ENCODE measurements at regions not wholly inside any gene's neighbourhood (a gene's known extent, or its start where the extent isn't known, plus 50 kb on each side); places are given as distances from the start of the nearest gene placed in this dataset.

GRCh38 chr4:59597536-59598329 lies 1602.4 kb upstream of the ADGRL3 start:
- DNase-seq: no peak
- Histone ChIP-seq H3K36me3 (replicated peaks in 1 of 2) (no peaks in the 10 kb centered on the region), H3K9me3 (replicated peaks in 1 of 3) (no peaks in the 10 kb centered on the region), H3K27me3 (no peaks in the 10 kb centered on the region), H3K4me3 (no peak overlapping the region), H3K27ac (no peak overlapping the region), H3K4me1 (replicated peaks in 1 of 2) (no peaks in the 10 kb centered on the region)
- 56 to 68% (median 60%) methylated on average over 3 of the region's 3 CpGs for WGBS, 4 donors
- TF ChIP-seq POLR2A (IDR thresholded peaks at IDR 0.05) (no peak), CTCF (IDR thresholded peaks at IDR 0.05) (no peak)
- intact Hi-C loops (cut with DNase I): no loop called here

GRCh38 chr4:59598330-59598618 lies 1601.9 kb upstream of the ADGRL3 start:
- intact Hi-C loops (cut with DNase I): no loop called here
- H3K4me3 ChIP-seq: no peak overlapping the region
- H3K4me1 ChIP-seq (replicated peaks in 1 of 2): no peaks in the 10 kb centered on the region
- 50 to 68% (median 65%) methylated on average over 1 of the region's 1 CpG for WGBS, 4 donors
- H3K27me3 ChIP-seq: no peaks in the 10 kb centered on the region
- DNase-seq: no peak
- H3K27ac ChIP-seq: no peak overlapping the region
- H3K9me3 ChIP-seq (replicated peaks in 1 of 3): no peaks in the 10 kb centered on the region
- TF ChIP-seq POLR2A (IDR thresholded peaks at IDR 0.05) (no peak), CTCF (IDR thresholded peaks at IDR 0.05) (no peak)
- H3K36me3 ChIP-seq (replicated peaks in 1 of 2): no peaks in the 10 kb centered on the region

GRCh38 chr4:59608466-59608865 lies 1591.7 kb upstream of the ADGRL3 start:
- Histone ChIP-seq H3K4me1 (replicated peaks in 1 of 2) (no peaks in the 10 kb centered on the region), H3K27ac (no peak overlapping the region), H3K4me3 (no peak overlapping the region), H3K27me3 (no peaks in the 10 kb centered on the region), H3K9me3 (replicated peaks in 1 of 3) (no peaks in the 10 kb centered on the region), H3K36me3 (replicated peaks in 1 of 2) (no peaks in the 10 kb centered on the region)
- intact Hi-C loops (cut with DNase I): no loop called here
- 32 to 47% (median 47%) methylated on average over 1 of the region's 1 CpG for WGBS, 4 donors
- DNase-seq: no peak
- TF ChIP-seq POLR2A (IDR thresholded peaks at IDR 0.05) (no peak), CTCF (IDR thresholded peaks at IDR 0.05) (no peak)

- no peak overlapping the region for H3K27ac ChIP-seq
- TF ChIP-seq POLR2A (IDR thresholded peaks at IDR 0.05) (no peak), CTCF (IDR thresholded peaks at IDR 0.05) (no peak)
- WGBS, 4 donors: 74 to 78% (median 76%) methylated on average over 1 of the region's 1 CpG
Measured at GRCh38 chr4:59612235-59612634, 1587.9 kb upstream of the ADGRL3 start.

More at GRCh38 chr4:59612235-59612634, 1587.9 kb upstream of the ADGRL3 start:
- Histone ChIP-seq H3K27me3 (no peaks in the 10 kb centered on the region), H3K36me3 (replicated peaks in 1 of 2) (no peaks in the 10 kb centered on the region), H3K9me3 (replicated peaks in 1 of 3) (no peaks in the 10 kb centered on the region), H3K4me3 (no peak overlapping the region), H3K4me1 (replicated peaks in 1 of 2) (no peaks in the 10 kb centered on the region)
- intact Hi-C loops (cut with DNase I): no loop called here
- no peak for DNase-seq
